Esophagus squamous epithelium (tissue), 5 donors: ENCODE measurements at regions not wholly inside any gene's neighbourhood (a gene's known extent, or its start where the extent isn't known, plus 50 kb on each side); places are given as distances from the start of the nearest gene placed in this dataset.

ENCODE experiments used
- DNase-seq: peaks from one replicate; lab custom pipeline; 2025; lab: John Stamatoyannopoulos, UW
- H3K27ac ChIP-seq, 4 donors: fragments of 200-600 bp; sonication (generic); one replicate each; pipeline ENCODE4 v1.5.1; 2016 to 2019; ENCODE audit warnings: mild to moderate bottlenecking in 1 of 4
- H3K27me3 ChIP-seq, 4 donors: fragments of 200-600 bp; sonication (generic); 1 replicate in 3 of 4; 2 replicates in 1 of 4; pipeline versions ENCODE4 v1.5.1 to v1.6.0; 2017 to 2021; ENCODE audit warnings: antibody characterized with exemption in 1 of 4
- H3K36me3 ChIP-seq, 3 donors: fragments of 200-600 bp; sonication (generic); one replicate each; pipeline ENCODE4 v1.5.1; 2016 to 2019
- H3K4me1 ChIP-seq, 3 donors: fragments of 200-600 bp; sonication (generic); one replicate each; pipeline ENCODE4 v1.5.1; 2017 to 2019
- H3K4me3 ChIP-seq, 4 donors: fragments of 200-600 bp; sonication (generic); 1 replicate in 3 of 4; 2 replicates in 1 of 4; pipeline ENCODE4 v1.5.1; 2016 to 2019; ENCODE audit warnings: mild to moderate bottlenecking in 2 of 4, moderate library complexity in 1 of 4
- H3K9me3 ChIP-seq, 3 donors: fragments of 200-600 bp; sonication (generic); one replicate each; pipeline ENCODE4 v1.5.1; 2016 to 2019
- CTCF ChIP-seq, 6 experiments: fragments of 450-650 bp in 4 of 6; fragments of 200-600 bp in 2 of 6; sonication (generic) in 2 of 6; IDR thresholded peaks; one replicate each; pipeline ENCODE4 v1.5.1; 2016 to 2019; ENCODE audit warnings: antibody characterized with exemption in 6 of 6, mild to moderate bottlenecking in 4 of 6, moderate library complexity in 4 of 6
- POLR2A ChIP-seq, 4 donors: fragments of 450-650 bp; IDR thresholded peaks; one replicate each; pipeline ENCODE4 v1.6.1; 2017; ENCODE audit warnings: antibody characterized with exemption in 4 of 4, mild to moderate bottlenecking in 4 of 4, moderate library complexity in 3 of 4
- WGBS, 2 donors: methylation state at CpG; one replicate each; pipeline ENCODE4 v1.1.5; 2018; 5-methylcytosine and 5-hydroxymethylcytosine counted together
- intact Hi-C: fragments of 100-400 bp; cut with DNase I; formaldehyde crosslinking; loops from one replicate; pipeline ENCODE4 v1.15.0; 2022
- donor health status: DM: yes; HTN: yes; CAD: no.

- Histone ChIP-seq H3K36me3 (no peaks in the 10 kb centered on the region), H3K4me1 (no peaks in the 10 kb centered on the region), H3K27me3 (no peaks in the 10 kb centered on the region), H3K27ac (no peak overlapping the region), H3K9me3 (peaks cover 0 to 12% (median 0%) of the 10 kb centered on the region in 3 donors), H3K4me3 (no peak overlapping the region)
- intact Hi-C loops, result no loop called here
- TF ChIP-seq POLR2A (IDR thresholded peaks at IDR 0.05) (no peak), CTCF (IDR thresholded peaks at IDR 0.05) (no peak)
- WGBS, 2 donors, result 73 to 79% methylated on average over 11 of the region's 15 CpGs
- no peak for DNase-seq
Measured at GRCh38 chr5:27217155-27217956, 179.0 kb upstream of the CDH9 start.

- peaks cover 0 to 12% (median 0%) of the 10 kb centered on the region in 3 donors for H3K9me3 ChIP-seq
- TF ChIP-seq CTCF (IDR thresholded peaks at IDR 0.05) (no peak), POLR2A (IDR thresholded peaks at IDR 0.05) (no peak)
- H3K27ac ChIP-seq, result no peak overlapping the region
- no peaks in the 10 kb centered on the region for H3K4me1 ChIP-seq
- no peaks in the 10 kb centered on the region for H3K36me3 ChIP-seq
- DNase-seq, result no peak
- no peak overlapping the region for H3K4me3 ChIP-seq
- intact Hi-C loops, result no loop called here
- 61 to 62% methylated on average over 3 of the region's 3 CpGs for WGBS, 2 donors
- no peaks in the 10 kb centered on the region for H3K27me3 ChIP-seq
Measured at GRCh38 chr5:27216367-27216950, 178.1 kb upstream of the CDH9 start.

- no peak for DNase-seq
- TF ChIP-seq POLR2A (IDR thresholded peaks at IDR 0.05) (no peak), CTCF (IDR thresholded peaks at IDR 0.05) (no peak)
- intact Hi-C loops, result no loop called here
- Histone ChIP-seq H3K36me3 (no peaks in the 10 kb centered on the region), H3K4me3 (no peak overlapping the region), H3K4me1 (no peaks in the 10 kb centered on the region), H3K9me3 (peaks cover 0 to 17% (median 4%) of the 10 kb centered on the region in 3 donors), H3K27ac (no peak overlapping the region), H3K27me3 (no peaks in the 10 kb centered on the region)
- 64 to 73% methylated on average over 2 of the region's 2 CpGs for WGBS, 2 donors
Measured at GRCh38 chr5:27208051-27208450, 169.7 kb upstream of the CDH9 start.

- WGBS, 2 donors, result 37 to 42% methylated on average over 7 of the region's 7 CpGs
- no peaks in the 10 kb centered on the region for H3K36me3 ChIP-seq
- no peak for DNase-seq
- intact Hi-C loops, result no loop called here
- TF ChIP-seq POLR2A (IDR thresholded peaks at IDR 0.05) (no peak), CTCF (IDR thresholded peaks at IDR 0.05) (no peak)
- H3K27ac ChIP-seq, result no peak overlapping the region
- no peaks in the 10 kb centered on the region for H3K4me1 ChIP-seq
- H3K9me3 ChIP-seq, result peaks cover 0 to 10% (median 0%) of the 10 kb centered on the region in 3 donors
- no peaks in the 10 kb centered on the region for H3K27me3 ChIP-seq
- no peak overlapping the region for H3K4me3 ChIP-seq
Measured at GRCh38 chr5:27191786-27192510, 153.6 kb upstream of the CDH9 start.

- Histone ChIP-seq H3K36me3 (no peaks in the 10 kb centered on the region), H3K9me3 (no peaks in the 10 kb centered on the region), H3K4me3 (no peak overlapping the region), H3K27me3 (no peaks in the 10 kb centered on the region), H3K27ac (no peak overlapping the region), H3K4me1 (no peaks in the 10 kb centered on the region)
- no peak for DNase-seq
- no peak for TF ChIP-seq POLR2A (IDR thresholded peaks at IDR 0.05)
- TF ChIP-seq CTCF (IDR thresholded peaks at IDR 0.05), result no peak
- intact Hi-C loops, result no loop called here
- WGBS, 2 donors, result 67 to 71% methylated on average over 1 of the region's 1 CpG
Measured at GRCh38 chr5:27172693-27173092, 134.3 kb upstream of the CDH9 start.
